GM19397 (cell line): ENCODE measurements at regions not wholly inside any gene's neighbourhood (a gene's known extent, or its start where the extent isn't known, plus 50 kb on each side); places are given as distances from the start of the nearest gene placed in this dataset.

Experiments
- ATAC-seq: cut with Tn5 transposase; IDR thresholded peaks from one replicate; pipeline ENCODE4 v1.9.1; 2021; ENCODE audit warnings: mild to moderate bottlenecking, moderate library complexity; ENCODE audit not compliant: unreplicated experiment

GRCh38 chr13:68368922-68369321 is 1138.8 kb upstream of the PCDH9 start:
- ATAC-seq: no peak

DNA sequence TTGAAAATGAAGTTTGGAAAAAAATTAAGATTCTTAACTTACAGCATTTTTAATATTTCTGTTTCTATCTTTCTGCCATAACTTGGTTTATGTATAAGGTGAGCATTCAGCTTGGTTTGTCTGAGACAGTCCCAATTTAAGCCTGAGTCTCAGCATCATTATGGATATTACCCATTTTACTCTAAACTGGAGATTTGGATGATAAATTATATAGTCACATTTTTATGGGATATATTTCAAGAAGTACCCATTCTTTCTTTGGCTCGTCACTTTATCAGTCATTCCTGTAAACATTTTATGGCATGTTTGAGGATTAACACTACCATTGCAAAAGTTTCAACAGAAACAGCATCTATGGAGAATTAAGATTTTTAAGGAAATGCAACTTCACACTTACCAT is 1129.0 kb upstream of the PCDH9 start:
- no peak for ATAC-seq

- ATAC-seq: no peak
Measured at GRCh38 chr13:68358294-68358705, 1128.2 kb upstream of the PCDH9 start.

- no peak for ATAC-seq
Measured at GRCh38 chr13:68350554-68350953, 1120.4 kb upstream of the PCDH9 start.

DNA sequence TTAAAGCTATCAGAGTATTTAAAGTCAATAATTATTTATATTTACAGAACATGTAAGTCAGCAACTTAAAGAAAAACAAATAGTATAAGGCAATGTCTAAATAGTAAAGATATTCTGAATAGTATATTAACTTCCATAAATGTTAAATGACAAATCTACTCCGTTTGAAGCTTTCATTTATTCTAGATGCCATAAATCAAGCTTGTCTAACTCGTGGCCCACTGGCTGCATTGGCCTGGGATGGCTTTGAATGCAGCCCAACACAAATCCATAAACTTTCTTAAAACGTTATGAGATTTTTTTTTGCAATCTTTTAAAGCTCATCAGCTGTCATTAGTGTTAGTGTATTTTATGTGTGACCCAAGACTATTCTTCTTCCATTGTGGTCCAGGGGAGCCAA is 1117.1 kb upstream of the PCDH9 start:
- no peak for ATAC-seq

- no peak for ATAC-seq
Measured at GRCh38 chr13:68345963-68346531, 1115.9 kb upstream of the PCDH9 start.

GRCh38 chr13:68323124-68323523 is 1093.0 kb upstream of the PCDH9 start:
- ATAC-seq: no peak

- ATAC-seq: no peak
Measured at GRCh38 chr13:68319384-68319783, 1089.2 kb upstream of the PCDH9 start.

DNA sequence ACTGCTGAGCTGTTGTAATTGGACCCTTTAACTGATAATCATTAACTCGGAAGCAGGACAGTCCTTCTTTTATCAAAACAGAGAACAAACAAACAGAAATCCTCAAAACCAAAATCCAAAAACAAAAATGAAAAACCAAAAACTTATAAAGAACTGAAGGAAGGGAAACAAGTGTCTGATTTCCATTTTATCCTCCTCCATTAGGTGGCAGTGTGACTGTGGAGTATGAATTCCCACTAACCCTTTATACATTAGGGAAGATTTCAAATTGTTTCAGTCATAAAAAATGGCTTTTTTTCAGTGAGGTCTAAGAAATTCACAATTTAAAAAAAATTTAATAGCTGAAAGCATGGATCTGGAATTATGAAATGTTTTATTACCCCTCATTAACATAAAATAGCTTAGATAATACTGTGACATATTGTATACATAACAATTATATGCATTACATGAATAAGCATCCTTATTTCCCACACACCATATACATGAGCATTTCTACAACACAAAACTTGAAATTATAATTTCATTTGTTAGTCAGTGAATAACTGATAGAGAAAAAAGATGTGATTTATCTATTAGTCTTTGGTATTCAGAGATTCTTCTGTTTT is 1074.3 kb upstream of the PCDH9 start:
- ATAC-seq: no peak

DNA sequence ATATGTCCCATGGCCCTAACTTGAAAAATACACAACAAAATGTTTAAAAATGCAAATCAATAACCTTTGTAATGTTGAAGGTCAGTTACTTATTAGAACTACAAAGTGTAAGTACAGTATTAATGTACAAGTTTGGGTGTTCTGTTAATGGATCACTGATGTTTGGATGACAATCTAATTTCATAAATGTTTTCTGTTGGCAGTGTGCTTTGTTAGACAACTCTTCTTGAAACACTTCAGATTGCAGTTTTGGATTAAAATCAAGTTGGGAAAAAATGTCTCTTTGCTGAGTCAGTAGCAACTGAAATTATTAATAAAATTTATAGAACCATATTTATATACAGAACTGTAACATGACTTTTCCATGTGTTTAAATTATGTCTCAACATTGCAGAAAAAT is 1063.5 kb upstream of the PCDH9 start:
- no peak for ATAC-seq

DNA sequence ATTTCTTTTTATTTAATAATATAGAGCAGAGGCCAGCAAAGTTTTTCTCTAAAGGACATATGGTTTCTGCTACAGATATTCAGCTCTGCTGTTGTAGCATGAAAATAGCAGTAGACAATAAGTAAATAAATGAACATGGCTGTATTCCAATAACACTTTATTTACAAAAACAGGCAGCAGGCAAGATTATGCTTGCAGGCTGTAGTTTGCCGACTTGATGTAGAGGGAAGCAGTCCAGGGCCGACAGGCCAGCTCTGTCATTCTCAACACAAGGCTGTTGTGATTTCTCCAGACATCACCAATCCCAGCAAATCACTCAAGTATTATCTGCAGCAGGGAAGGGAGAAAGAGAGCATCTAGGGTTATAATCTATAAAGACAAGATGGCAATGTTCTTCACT is 1062.5 kb upstream of the PCDH9 start:
- no peak for ATAC-seq

DNA sequence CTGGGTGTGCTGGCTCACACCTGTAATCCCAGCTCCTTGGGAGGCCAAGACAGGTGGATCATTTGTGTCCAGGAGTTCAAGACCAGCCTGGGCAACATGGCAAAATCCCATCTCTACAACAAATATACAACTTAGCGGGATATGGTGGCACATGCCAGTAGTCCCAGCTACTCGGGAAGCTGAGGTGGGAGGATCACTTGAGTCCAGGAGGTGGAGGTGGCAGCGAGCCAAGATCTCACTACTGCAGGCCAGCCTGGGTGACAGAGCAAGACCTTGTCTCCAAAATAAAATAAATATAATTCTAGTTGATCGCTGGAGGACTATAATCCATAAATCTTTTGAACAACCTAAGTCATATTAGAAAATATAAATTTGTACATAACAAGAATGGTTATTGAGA is 1061.5 kb upstream of the PCDH9 start:
- ATAC-seq: no peak

GRCh38 chr13:68275758-68276157 is 1045.6 kb upstream of the PCDH9 start:
- ATAC-seq: no peak

GRCh38 chr13:68272652-68273051 is 1042.5 kb upstream of the PCDH9 start:
- no peak for ATAC-seq

GRCh38 chr13:68264692-68265091 is 1034.6 kb upstream of the PCDH9 start:
- no peak for ATAC-seq

- no peak for ATAC-seq
Measured at GRCh38 chr13:68261105-68261504, 1031.0 kb upstream of the PCDH9 start.

DNA sequence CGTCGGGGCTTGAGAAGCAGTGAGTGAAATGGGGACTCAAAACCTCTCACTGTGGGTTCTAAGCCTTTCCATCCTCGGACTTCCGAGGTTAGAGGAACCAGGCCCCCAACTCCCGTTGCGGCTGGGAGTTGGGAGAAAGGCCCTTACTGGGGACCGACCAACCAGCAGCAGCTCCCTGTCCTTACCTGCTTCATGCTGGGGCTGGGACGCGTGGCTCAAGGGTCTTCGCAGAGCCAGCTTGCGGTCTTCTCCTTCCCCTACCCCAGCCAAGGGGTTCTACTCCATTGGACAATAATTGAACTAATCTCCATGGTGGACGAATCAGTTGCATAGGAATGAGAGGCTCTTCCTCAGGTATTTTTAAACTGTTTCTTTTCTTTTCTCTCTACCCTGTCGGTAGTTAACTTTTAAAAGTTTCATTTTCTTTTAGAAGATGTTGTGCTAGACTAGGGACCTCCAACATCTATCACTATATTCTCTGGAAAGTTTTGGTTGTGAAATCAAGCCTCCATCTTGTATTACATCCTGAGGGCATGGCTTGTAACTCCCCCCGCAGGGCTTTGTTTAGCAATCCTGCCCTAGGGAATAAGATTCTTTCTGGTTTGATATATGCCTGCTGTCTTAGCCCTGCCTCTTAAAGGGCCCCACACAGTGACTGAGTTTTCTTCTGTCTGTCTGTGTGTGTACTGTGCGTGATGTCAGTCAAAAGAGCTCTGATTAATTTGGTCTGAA is 1027.1 kb upstream of the PCDH9 start:
- no peak for ATAC-seq

DNA sequence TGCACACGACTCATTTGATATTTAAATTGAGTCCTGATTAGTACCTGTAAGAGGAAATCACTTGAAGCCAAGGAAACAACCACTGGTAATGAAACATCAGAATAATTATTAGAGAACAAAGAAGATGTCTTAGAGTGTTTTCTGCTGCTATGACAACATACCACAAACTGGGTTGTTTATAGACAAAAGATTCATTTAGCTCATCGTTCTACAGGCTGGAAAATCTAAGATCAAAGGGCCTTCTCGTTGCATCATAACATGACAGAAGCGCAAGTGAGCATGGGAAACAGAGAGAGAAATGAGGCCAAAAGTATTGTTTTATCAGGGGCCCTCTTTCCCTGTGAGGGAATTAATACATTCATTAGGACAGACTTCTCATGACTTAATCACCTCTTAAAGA is 1024.0 kb upstream of the PCDH9 start:
- ATAC-seq: no peak

DNA sequence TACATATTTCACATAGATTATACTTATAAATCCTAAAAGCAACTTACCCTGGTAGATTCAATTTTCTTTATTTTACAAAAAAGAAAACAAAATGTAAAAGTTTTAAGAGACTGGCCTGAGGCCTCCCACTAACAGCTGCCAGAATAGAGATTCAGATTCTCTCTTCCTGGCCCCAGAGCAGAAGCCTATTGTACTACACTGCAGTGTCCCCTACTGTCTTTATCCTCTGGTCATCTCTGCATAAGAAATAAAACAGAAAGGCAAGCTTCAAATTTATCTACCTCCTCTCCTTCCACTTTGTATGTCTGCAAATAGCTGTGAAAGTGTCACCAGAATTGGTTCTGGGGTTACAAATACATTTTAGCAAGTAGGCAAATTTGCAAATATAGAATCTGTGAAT is 1004.1 kb upstream of the PCDH9 start:
- no peak for ATAC-seq

DNA sequence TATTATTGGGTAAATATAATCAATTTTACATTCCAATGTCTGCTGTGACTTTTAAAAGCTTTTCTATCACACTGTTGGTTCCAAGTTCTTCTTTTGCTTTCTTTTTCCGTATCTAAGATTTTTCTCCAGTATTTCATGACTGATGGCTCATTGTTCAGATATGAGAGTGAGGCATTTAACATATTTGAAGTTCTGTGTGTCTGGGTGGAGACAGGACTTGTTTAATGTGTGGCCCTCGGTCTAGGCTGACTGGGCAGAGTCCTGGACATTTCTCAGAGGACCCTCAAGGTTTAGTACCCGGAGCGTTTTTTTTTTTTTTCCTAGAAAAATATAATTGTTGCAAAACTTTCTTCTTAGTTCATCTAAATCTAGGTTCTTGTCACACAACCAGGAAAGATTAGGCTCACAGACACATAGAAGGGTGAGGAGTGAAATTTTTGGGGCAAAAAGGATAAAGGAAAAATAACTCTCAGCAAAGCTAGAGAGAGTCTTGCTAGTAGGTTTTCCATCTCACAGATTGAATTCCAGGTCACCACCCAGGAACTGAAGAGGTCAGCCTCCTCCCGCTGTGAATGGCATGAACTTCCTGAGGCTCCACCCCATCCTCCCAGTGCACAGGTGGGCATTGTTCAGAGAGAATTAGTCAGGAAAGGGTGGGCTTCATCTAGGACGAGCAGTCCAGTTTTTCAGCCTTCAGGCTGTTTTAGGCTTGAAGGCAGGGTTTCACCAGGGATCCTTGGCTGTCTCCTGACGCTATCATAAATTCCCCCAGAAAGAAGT is 1002.4 kb upstream of the PCDH9 start:
- no peak for ATAC-seq

GRCh38 chr13:68214691-68215415 is 984.7 kb upstream of the PCDH9 start:
- no peak for ATAC-seq
